HG02798 (cell line): ENCODE measurements at regions not wholly inside any gene's neighbourhood (a gene's known extent, or its start where the extent isn't known, plus 50 kb on each side); places are given as distances from the start of the nearest gene placed in this dataset.
"Not testable (repeated sequence)": the region's sequence is repeated elsewhere in the genome, so short reads cannot be mapped to it uniquely, and the experiment has no call there.

ENCODE experiments used
- ATAC-seq: cut with Tn5 transposase; IDR thresholded peaks from one replicate; pipeline ENCODE4 v1.9.1; 2021; ENCODE audit warnings: mild to moderate bottlenecking; ENCODE audit not compliant: unreplicated experiment, poor library complexity

- ATAC-seq = no peak
Measured at GRCh38 chr12:18794000-18794399, 56.1 kb downstream of the CAPZA3 start.

- ATAC-seq = no peak
Measured at GRCh38 chr12:18797604-18798003, 59.7 kb downstream of the CAPZA3 start.

- no peak for ATAC-seq
Measured at GRCh38 chr12:18798535-18799361, 60.8 kb downstream of the CAPZA3 start.

- ATAC-seq = no peak
Measured at GRCh38 chr12:18799561-18799960, 61.6 kb downstream of the CAPZA3 start.

- ATAC-seq = no peak
Measured at GRCh38 chr12:18805516-18806248, 67.8 kb downstream of the CAPZA3 start.

- ATAC-seq = no peak
Measured at GRCh38 chr12:18807714-18808113, 69.8 kb downstream of the CAPZA3 start.

GRCh38 chr12:18808221-18808620 lies 70.3 kb downstream of the CAPZA3 start:
- no peak for ATAC-seq

- no peak for ATAC-seq
Measured at GRCh38 chr12:18810537-18811253, 72.8 kb downstream of the CAPZA3 start.

GRCh38 chr12:18811273-18811672 lies 73.4 kb downstream of the CAPZA3 start:
- ATAC-seq = no peak

GRCh38 chr12:18813753-18814152 lies 75.8 kb downstream of the CAPZA3 start:
- ATAC-seq = no peak

GRCh38 chr12:18818579-18819268 lies 80.8 kb downstream of the CAPZA3 start:
- ATAC-seq = no peak

- no peak for ATAC-seq
Measured at GRCh38 chr12:18819484-18819883, 81.6 kb downstream of the CAPZA3 start.

- no peak for ATAC-seq
Measured at GRCh38 chr12:18823461-18823860, 85.5 kb downstream of the CAPZA3 start.

GRCh38 chr12:18824287-18824686 lies 86.4 kb downstream of the CAPZA3 start:
- ATAC-seq = no peak

GRCh38 chr12:18825138-18825537 lies 87.2 kb downstream of the CAPZA3 start:
- ATAC-seq = no peak

- no peak for ATAC-seq
Measured at GRCh38 chr12:18827913-18828312, 90.0 kb downstream of the CAPZA3 start.

- no peak for ATAC-seq
Measured at GRCh38 chr12:18828483-18828882, 90.6 kb downstream of the CAPZA3 start.

GRCh38 chr12:18828987-18829386 lies 91.1 kb downstream of the CAPZA3 start:
- ATAC-seq = no peak

GRCh38 chr12:18832932-18833331 lies 95.0 kb downstream of the CAPZA3 start:
- not testable (repeated sequence) for ATAC-seq

- ATAC-seq = no peak
Measured at GRCh38 chr12:18837025-18837424, 99.1 kb downstream of the CAPZA3 start.
